HEK293 (cell line): ENCODE measurements at regions not wholly inside any gene's neighbourhood (a gene's known extent, or its start where the extent isn't known, plus 50 kb on each side); places are given as distances from the start of the nearest gene placed in this dataset.

Source experiments
- CTCF ChIA-PET: fragments of 350-600 bp; formaldehyde crosslinking; extraction: SDS; loops from one replicate; lab custom pipeline; 2021; ENCODE audit warnings: antibody characterized with exemption; lab: Yijun Ruan, JAX
- POLR2A ChIA-PET: fragments of 300-600 bp; formaldehyde crosslinking; extraction: SDS; loops from one replicate; lab custom pipeline; 2020; ENCODE audit warnings: antibody characterized with exemption, inconsistent platforms; lab: Yijun Ruan, JAX
- H3K27ac ChIP-seq: fragments of 200-500 bp; sonication (Bioruptor generic); 2 replicates; pipeline ENCODE4 v1.5.1; 2014; ENCODE audit warnings: low read depth, low read length, control low read depth, inconsistent platforms; ENCODE audit errors: extremely low read depth
- H3K36me3 ChIP-seq, 2 experiments: fragments of 200-500 bp in 1 of 2; sonication (Bioruptor generic) in 1 of 2; 1 replicate in 1 of 2; 2 replicates in 1 of 2; pipeline ENCODE4 v1.5.1; 2014 to 2017; ENCODE audit warnings: inconsistent platforms in 2 of 2, low read length in 2 of 2; ENCODE audit not compliant: control insufficient read depth in 2 of 2, insufficient read depth in 1 of 2
- H3K4me1 ChIP-seq: fragments of 200-500 bp; sonication (Bioruptor generic); 2 replicates; pipeline ENCODE4 v1.5.1; 2014; ENCODE audit warnings: mild to moderate bottlenecking, low read length, inconsistent platforms; ENCODE audit not compliant: control insufficient read depth, insufficient read depth
- H3K4me3 ChIP-seq: 2 replicates; pipeline ENCODE4 v1.5.1; 2011; ENCODE audit warnings: low read depth, mild to moderate bottlenecking, control low read depth, low read length, moderate library complexity
- H3K9me3 ChIP-seq: fragments of 200-500 bp; sonication (Bioruptor generic); 2 replicates; pipeline ENCODE4 v1.5.1; 2014; ENCODE audit warnings: low read depth, low read length, inconsistent platforms; ENCODE audit not compliant: control insufficient read depth, insufficient read depth
- HOXD13 ChIP-seq: sonication (generic); formaldehyde crosslinking; IDR thresholded peaks from 2 replicates; pipeline ENCODE4 v1.8.0; 2022; ENCODE audit warnings: missing genetic modification reagents, borderline replicate concordance
- PATZ1 ChIP-seq: fragments of 450-650 bp; formaldehyde crosslinking; IDR thresholded peaks from 2 replicates; pipeline ENCODE4 v1.5.1; 2016; ENCODE audit warnings: missing biosample characterization, missing genetic modification characterization
- RBAK ChIP-seq: fragments of 450-650 bp; formaldehyde crosslinking; IDR thresholded peaks from 2 replicates; pipeline ENCODE4 v1.5.1; 2016; ENCODE audit warnings: missing biosample characterization, missing genetic modification characterization
- SP2 ChIP-seq: fragments of 450-650 bp; formaldehyde crosslinking; IDR thresholded peaks from 2 replicates; pipeline ENCODE4 v1.5.1; 2016; ENCODE audit warnings: missing biosample characterization, missing genetic modification characterization
- TCF7L2 ChIP-seq: IDR thresholded peaks from 2 replicates; pipeline ENCODE4 v1.6.1; 2011; ENCODE audit warnings: low read depth, mild to moderate bottlenecking, inconsistent platforms, low read length, moderate library complexity, borderline replicate concordance
- YY1 ChIP-seq: fragments of 450-650 bp; formaldehyde crosslinking; IDR thresholded peaks from 2 replicates; pipeline ENCODE4 v1.5.1; 2018; ENCODE audit warnings: missing biosample characterization, missing genetic modification characterization
- ZBTB1 ChIP-seq: fragments of 450-650 bp; formaldehyde crosslinking; IDR thresholded peaks from 2 replicates; pipeline ENCODE4 v1.5.1; 2016; ENCODE audit warnings: missing biosample characterization, missing genetic modification characterization
- ZFP3 ChIP-seq: fragments of 450-650 bp; formaldehyde crosslinking; IDR thresholded peaks from 2 replicates; pipeline ENCODE4 v1.5.1; 2016; ENCODE audit warnings: low read depth, missing biosample characterization, missing genetic modification characterization
- ZFP41 ChIP-seq: fragments of 450-650 bp; formaldehyde crosslinking; IDR thresholded peaks from 2 replicates; pipeline ENCODE4 v1.5.1; 2016; ENCODE audit warnings: missing biosample characterization, missing genetic modification characterization, borderline replicate concordance
- ZNF112 ChIP-seq: fragments of 450-650 bp; formaldehyde crosslinking; IDR thresholded peaks from 2 replicates; pipeline ENCODE4 v1.5.0; 2017; ENCODE audit warnings: missing biosample characterization, missing genetic modification characterization
- ZNF148 ChIP-seq: fragments of 450-650 bp; formaldehyde crosslinking; IDR thresholded peaks from 2 replicates; pipeline ENCODE4 v1.5.0; 2017; ENCODE audit warnings: missing biosample characterization, missing genetic modification characterization, borderline replicate concordance
- ZNF19 ChIP-seq: fragments of 450-650 bp; formaldehyde crosslinking; IDR thresholded peaks from 2 replicates; pipeline ENCODE4; 2016; ENCODE audit warnings: missing biosample characterization, missing genetic modification characterization, low read depth
- ZNF302 ChIP-seq: fragments of 450-650 bp; formaldehyde crosslinking; IDR thresholded peaks from 2 replicates; pipeline ENCODE4 v1.5.1; 2016; ENCODE audit warnings: missing biosample characterization, missing genetic modification characterization, low read depth
- ZNF544 ChIP-seq: fragments of 450-650 bp; formaldehyde crosslinking; IDR thresholded peaks from 2 replicates; pipeline ENCODE4 v1.5.0; 2017; ENCODE audit warnings: missing biosample characterization, missing genetic modification characterization
- ZNF600 ChIP-seq: fragments of 450-650 bp; formaldehyde crosslinking; IDR thresholded peaks from 2 replicates; pipeline ENCODE4 v1.5.1; 2016; ENCODE audit warnings: missing biosample characterization, missing genetic modification characterization
- ZNF692 ChIP-seq: fragments of 450-650 bp; formaldehyde crosslinking; IDR thresholded peaks from 2 replicates; pipeline ENCODE4 v1.5.1; 2016; ENCODE audit warnings: missing biosample characterization, missing genetic modification characterization
- ZNF776 ChIP-seq: fragments of 450-650 bp; formaldehyde crosslinking; IDR thresholded peaks from 2 replicates; pipeline ENCODE4 v1.5.0; 2017; ENCODE audit warnings: missing biosample characterization, missing genetic modification characterization, borderline replicate concordance
- ZNF792 ChIP-seq: fragments of 450-650 bp; formaldehyde crosslinking; IDR thresholded peaks from 2 replicates; pipeline ENCODE4 v1.5.1; 2016; ENCODE audit warnings: missing biosample characterization, missing genetic modification characterization
- ZSCAN16 ChIP-seq: fragments of 450-650 bp; formaldehyde crosslinking; IDR thresholded peaks from 2 replicates; pipeline ENCODE4 v1.5.1; 2016; ENCODE audit warnings: missing biosample characterization, missing genetic modification characterization
- TF ChIP-seq, protein P1 (sequence below): fragments of 450-650 bp; formaldehyde crosslinking; IDR thresholded peaks from 2 replicates; pipeline ENCODE4 v1.5.1; 2016; ENCODE audit warnings: missing biosample characterization, missing genetic modification characterization

GRCh38 chr3:5299161-5299560, 111.7 kb downstream of the EDEM1 start:
- TF ChIP-seq ZNF792 (tag by site-specific recombination) (no peak), ZNF692 (tag by site-specific recombination) (no peak), SP2 (tag by site-specific recombination) (no peak), ZNF600 (tag by site-specific recombination) (no peak), ZNF112 (tag by site-specific recombination) (no peak), ZFP41 (tag by site-specific recombination) (no peak), TCF7L2 (peak; percentile 19; the same call in 1 of the 2 replicates), ZFP3 (tag by site-specific recombination) (no peak)
- Histone ChIP-seq H3K4me1 (no peaks in the 10 kb centered on the region), H3K27ac (no peak overlapping the region), H3K4me3 (no peak overlapping the region), H3K36me3 (no peaks in the 10 kb centered on the region), H3K9me3 (no peaks in the 10 kb centered on the region)
- ChIA-PET POLR2A (no interaction called here), CTCF (interaction anchor here (0.6 kb wide), 1 partner anchor 182 kb away, joined by 3 read pairs; no protein-coding TSS in a partner anchor)

DNA sequence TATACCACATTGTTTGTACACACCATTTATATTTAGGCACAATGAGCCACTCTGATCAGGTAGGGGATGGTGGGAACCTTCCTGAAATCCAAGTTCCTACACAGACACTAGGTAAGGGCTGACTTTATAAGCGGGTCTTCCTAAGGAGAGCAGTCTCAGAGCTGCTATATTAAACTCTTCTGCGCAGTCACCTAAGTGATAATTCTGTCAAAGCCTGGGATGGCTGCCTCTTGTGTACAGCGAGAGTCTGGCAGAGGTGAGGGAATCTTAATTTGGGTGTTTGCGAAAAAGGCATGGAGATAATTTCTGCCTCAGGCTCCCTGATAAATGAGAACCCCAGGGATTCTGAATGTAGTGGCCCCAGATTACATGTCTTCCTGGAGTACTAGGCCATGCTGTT, 113.1 kb downstream of the EDEM1 start:
- POLR2A ChIA-PET = no interaction called here
- Histone ChIP-seq H3K9me3 (no peaks in the 10 kb centered on the region), H3K36me3 (no peaks in the 10 kb centered on the region), H3K27ac (no peak overlapping the region), H3K4me3 (no peak overlapping the region), H3K4me1 (no peaks in the 10 kb centered on the region)
- CTCF ChIA-PET = no interaction called here
- TF ChIP-seq ZNF148 (tag by site-specific recombination) (no peak), ZNF302 (tag by site-specific recombination) (no peak), RBAK (no peak), ZNF19 (no peak), PATZ1 (no peak), ZSCAN16 (tag by site-specific recombination) (no peak), ZNF544 (tag by site-specific recombination) (no peak), ZNF776 (tag by site-specific recombination) (no peak), YY1 (tag by site-specific recombination) (no peak), HOXD13 (CRISPR knock-in tag) (no peak), ZBTB1 (tag by site-specific recombination) (no peak)
- TF ChIP-seq, protein P1, sequence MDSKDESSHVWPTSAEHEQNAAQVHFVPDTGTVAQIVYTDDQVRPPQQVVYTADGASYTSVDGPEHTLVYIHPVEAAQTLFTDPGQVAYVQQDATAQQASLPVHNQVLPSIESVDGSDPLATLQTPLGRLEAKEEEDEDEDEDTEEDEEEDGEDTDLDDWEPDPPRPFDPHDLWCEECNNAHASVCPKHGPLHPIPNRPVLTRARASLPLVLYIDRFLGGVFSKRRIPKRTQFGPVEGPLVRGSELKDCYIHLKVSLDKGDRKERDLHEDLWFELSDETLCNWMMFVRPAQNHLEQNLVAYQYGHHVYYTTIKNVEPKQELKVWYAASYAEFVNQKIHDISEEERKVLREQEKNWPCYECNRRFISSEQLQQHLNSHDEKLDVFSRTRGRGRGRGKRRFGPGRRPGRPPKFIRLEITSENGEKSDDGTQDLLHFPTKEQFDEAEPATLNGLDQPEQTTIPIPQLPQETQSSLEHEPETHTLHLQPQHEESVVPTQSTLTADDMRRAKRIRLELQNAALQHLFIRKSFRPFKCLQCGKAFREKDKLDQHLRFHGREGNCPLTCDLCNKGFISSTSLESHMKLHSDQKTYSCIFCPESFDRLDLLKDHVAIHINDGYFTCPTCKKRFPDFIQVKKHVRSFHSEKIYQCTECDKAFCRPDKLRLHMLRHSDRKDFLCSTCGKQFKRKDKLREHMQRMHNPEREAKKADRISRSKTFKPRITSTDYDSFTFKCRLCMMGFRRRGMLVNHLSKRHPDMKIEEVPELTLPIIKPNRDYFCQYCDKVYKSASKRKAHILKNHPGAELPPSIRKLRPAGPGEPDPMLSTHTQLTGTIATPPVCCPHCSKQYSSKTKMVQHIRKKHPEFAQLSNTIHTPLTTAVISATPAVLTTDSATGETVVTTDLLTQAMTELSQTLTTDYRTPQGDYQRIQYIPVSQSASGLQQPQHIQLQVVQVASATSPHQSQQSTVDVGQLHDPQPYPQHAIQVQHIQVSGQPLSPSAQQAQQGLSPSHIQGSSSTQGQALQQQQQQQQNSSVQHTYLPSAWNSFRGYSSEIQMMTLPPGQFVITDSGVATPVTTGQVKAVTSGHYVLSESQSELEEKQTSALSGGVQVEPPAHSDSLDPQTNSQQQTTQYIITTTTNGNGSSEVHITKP = no peak
